Heart left ventricle (tissue), 16 donors: ENCODE measurements at regions not wholly inside any gene's neighbourhood (a gene's known extent, or its start where the extent isn't known, plus 50 kb on each side); places are given as distances from the start of the nearest gene placed in this dataset.

Experiments
- ATAC-seq, 4 donors: fragments of 200-7000 bp; cut with Tn5 transposase; one replicate each; pipeline ENCODE4 v1.9.1; 2020 to 2022; ENCODE audit warnings: moderate library complexity in 4 of 4, mild to moderate bottlenecking in 3 of 4, moderate number of reproducible peaks in 1 of 4
- DNase-seq, 5 donors: peaks; one replicate each; pipeline ENCODE4 v3.0.0-alpha.2; 2020
- H3K27ac ChIP-seq, 12 donors: fragments of 200-600 bp; sonication (generic) in 4 of 12; one replicate each; pipeline versions ENCODE4 v1.5.0 to v1.8.0; 2016 to 2022; ENCODE audit warnings: mild to moderate bottlenecking in 2 of 12
- H3K27me3 ChIP-seq, 9 donors: fragments of 200-600 bp; sonication (generic) in 2 of 9; one replicate each; pipeline versions ENCODE4 v1.5.1 to v1.8.0; 2016 to 2022; ENCODE audit warnings: mild to moderate bottlenecking in 3 of 9
- H3K36me3 ChIP-seq, 9 donors: fragments of 200-600 bp; sonication (generic) in 2 of 9; one replicate each; pipeline versions ENCODE4 v1.5.0 to v1.8.0; 2018 to 2022; ENCODE audit warnings: mild to moderate bottlenecking in 2 of 9
- H3K4me1 ChIP-seq, 12 donors: fragments of 200-600 bp; sonication (generic) in 4 of 12; one replicate each; pipeline versions ENCODE4 v1.5.0 to v1.8.0; 2016 to 2022; ENCODE audit warnings: mild to moderate bottlenecking in 3 of 12
- H3K4me3 ChIP-seq, 12 donors: fragments of 200-600 bp; sonication (generic) in 4 of 12; one replicate each; pipeline versions ENCODE4 v1.5.0 to v1.8.0; 2017 to 2022; ENCODE audit warnings: mild to moderate bottlenecking in 9 of 12, moderate library complexity in 4 of 12
- H3K9me3 ChIP-seq, 12 donors: fragments of 200-600 bp; sonication (generic) in 4 of 12; one replicate each; pipeline versions ENCODE4 v1.5.0 to v1.8.0; 2016 to 2022; ENCODE audit warnings: mild to moderate bottlenecking in 1 of 12
- POLR2A ChIP-seq, 2 donors: fragments of 450-650 bp; IDR thresholded peaks; one replicate each; pipeline ENCODE4 v1.6.1; 2017; ENCODE audit warnings: antibody characterized with exemption in 2 of 2, mild to moderate bottlenecking in 2 of 2, moderate library complexity in 2 of 2
- WGBS, 4 donors: extraction: QIAGEN DNeasy Blood & Tissue Kit in 2 of 4; methylation state at CpG; one replicate each; pipeline versions ENCODE4 v1.1.5 to v1.1.7; 2013 to 2018; 5-methylcytosine and 5-hydroxymethylcytosine counted together
- intact Hi-C, 10 donors: fragments of 100-400 bp; cut with DNase I; formaldehyde crosslinking; loops; one replicate each; pipeline versions ENCODE4 v1.11.1 to v1.14.2; 2022
- TF ChIP-seq, protein P1 (sequence below), 12 donors: fragments of 200-600 bp; sonication (generic) in 4 of 12; IDR thresholded peaks; one replicate each; pipeline versions ENCODE4 v1.5.0 to v1.8.0; 2018 to 2022; ENCODE audit warnings: antibody characterized with exemption in 12 of 12, mild to moderate bottlenecking in 5 of 12
- donor health status: ischemic (EF 13 %, LVEDD 7.1; RV severe dilation, severe dysfunction).
- donor health status: healthy with polysubstance abuse.
- donor health status: DM: no; HTN: yes; CAD: no.
- donor health status: DM: no; HTN: no; CAD: no.
- donor health status: ischemic (EF 25% LVEDD 6.9; RV normal size, moderate dysfunction).
- donor health status: ischemic (EF 25% LVEDD 5.7; RV mildly dilated, moderate dysfunction).
- donor health status: healthy.
- donor health status: DM: yes; HTN: yes; CAD: no.
- donor health status: ischemic (EF 35%, LVEDD 5.7; RV mildly dilated, moderate dysfunction).
- donor health status: nonischemic (EF 11% LVEDD 7.7; RV severe dilation, severe dysfunction).
- donor health status: DM: yes; HTN: yes; CAD: no.
- donor health status: PGD.
- donor health status: ischemic (EF 29% LVEDD 5.4; RV normal size, mild dysfunction).
- donor health status: nonischemic (EF 23%, LVEDD 6.1; RV moderate dilation, normal function).

DNA sequence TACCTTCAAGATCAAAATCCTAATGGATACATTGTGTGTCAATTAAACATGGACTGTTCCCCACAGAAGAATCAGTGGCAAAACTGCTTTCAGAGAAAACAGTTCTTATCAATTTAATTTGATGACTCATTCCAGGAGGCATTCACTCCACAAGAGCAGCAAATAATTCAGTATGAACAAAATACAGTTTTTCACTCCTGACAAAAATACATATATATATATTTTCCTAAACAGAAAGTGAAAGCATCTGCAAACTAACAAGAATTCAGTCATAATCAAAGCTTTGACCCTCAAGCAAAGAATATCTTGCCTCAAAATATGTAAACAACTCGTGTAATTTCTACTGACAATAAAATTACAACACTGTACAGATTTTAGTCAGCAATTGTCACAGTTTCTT lies 685.1 kb upstream of the SLC8A1 start:
- WGBS, 4 donors: 45 to 59% (median 50%) methylated on average over 1 of the region's 1 CpG
- no peak for DNase-seq
- Histone ChIP-seq H3K36me3 (no peaks in the 10 kb centered on the region), H3K4me1 (no peaks in the 10 kb centered on the region), H3K27me3 (no peaks in the 10 kb centered on the region), H3K9me3 (no peaks in the 10 kb centered on the region), H3K27ac (no peak overlapping the region), H3K4me3 (no peak overlapping the region)
- TF ChIP-seq, protein P1, sequence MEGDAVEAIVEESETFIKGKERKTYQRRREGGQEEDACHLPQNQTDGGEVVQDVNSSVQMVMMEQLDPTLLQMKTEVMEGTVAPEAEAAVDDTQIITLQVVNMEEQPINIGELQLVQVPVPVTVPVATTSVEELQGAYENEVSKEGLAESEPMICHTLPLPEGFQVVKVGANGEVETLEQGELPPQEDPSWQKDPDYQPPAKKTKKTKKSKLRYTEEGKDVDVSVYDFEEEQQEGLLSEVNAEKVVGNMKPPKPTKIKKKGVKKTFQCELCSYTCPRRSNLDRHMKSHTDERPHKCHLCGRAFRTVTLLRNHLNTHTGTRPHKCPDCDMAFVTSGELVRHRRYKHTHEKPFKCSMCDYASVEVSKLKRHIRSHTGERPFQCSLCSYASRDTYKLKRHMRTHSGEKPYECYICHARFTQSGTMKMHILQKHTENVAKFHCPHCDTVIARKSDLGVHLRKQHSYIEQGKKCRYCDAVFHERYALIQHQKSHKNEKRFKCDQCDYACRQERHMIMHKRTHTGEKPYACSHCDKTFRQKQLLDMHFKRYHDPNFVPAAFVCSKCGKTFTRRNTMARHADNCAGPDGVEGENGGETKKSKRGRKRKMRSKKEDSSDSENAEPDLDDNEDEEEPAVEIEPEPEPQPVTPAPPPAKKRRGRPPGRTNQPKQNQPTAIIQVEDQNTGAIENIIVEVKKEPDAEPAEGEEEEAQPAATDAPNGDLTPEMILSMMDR (IDR thresholded peaks at IDR 0.05): no peak
- no peak for TF ChIP-seq POLR2A (IDR thresholded peaks at IDR 0.05)
- ATAC-seq: no peak
- intact Hi-C loops: no loop called here

- 79 to 85% (median 82%) methylated on average over 5 of the region's 5 CpGs for WGBS, 4 donors
- DNase-seq: no peak
- no peaks in the 10 kb centered on the region for H3K36me3 ChIP-seq
- no peak for TF ChIP-seq POLR2A (IDR thresholded peaks at IDR 0.05)
- TF ChIP-seq, protein P1 (IDR thresholded peaks at IDR 0.05): no peak
- no peaks in the 10 kb centered on the region for H3K4me1 ChIP-seq
- intact Hi-C loops: no loop called here
- no peak overlapping the region for H3K27ac ChIP-seq
- no peak overlapping the region for H3K4me3 ChIP-seq
- H3K27me3 ChIP-seq: no peaks in the 10 kb centered on the region
- no peaks in the 10 kb centered on the region for H3K9me3 ChIP-seq
- no peak for ATAC-seq
Measured at GRCh38 chr2:41141146-41141791, 689.4 kb upstream of the SLC8A1 start.

DNA sequence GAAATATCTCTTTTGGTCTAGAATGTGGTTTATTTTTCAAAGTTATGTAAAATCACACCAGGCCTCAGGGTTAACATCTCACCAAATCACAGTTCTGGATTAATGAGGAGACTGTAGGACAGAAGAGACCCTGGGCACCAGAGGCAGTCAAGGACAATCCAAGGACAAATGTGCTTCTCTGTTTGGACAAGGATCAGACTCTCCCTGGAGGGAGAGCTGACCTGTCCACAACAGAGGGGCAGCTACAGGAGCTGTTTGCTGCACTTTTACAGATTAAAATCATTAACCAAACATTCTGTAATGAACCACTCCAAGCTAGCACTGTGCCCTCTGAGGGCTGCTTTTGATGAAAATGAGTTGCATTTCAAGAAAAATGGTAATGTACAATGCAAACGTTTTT lies 690.6 kb upstream of the SLC8A1 start:
- TF ChIP-seq, protein P1 (IDR thresholded peaks at IDR 0.05): no peak
- TF ChIP-seq POLR2A (IDR thresholded peaks at IDR 0.05): no peak
- WGBS, 4 donors: 42 to 53% (median 44%) methylated on average over 1 of the region's 1 CpG
- no peaks in the 10 kb centered on the region for H3K4me1 ChIP-seq

GRCh38 chr2:41145066-41145465 lies 693.2 kb upstream of the SLC8A1 start:
- H3K27me3 ChIP-seq: no peaks in the 10 kb centered on the region
- H3K4me1 ChIP-seq: no peaks in the 10 kb centered on the region
- no peaks in the 10 kb centered on the region for H3K9me3 ChIP-seq
- ATAC-seq: no peak
- no peak for DNase-seq
- TF ChIP-seq, protein P1 (IDR thresholded peaks at IDR 0.05): no peak
- no peak for TF ChIP-seq POLR2A (IDR thresholded peaks at IDR 0.05)
- H3K4me3 ChIP-seq: no peak overlapping the region
- no peak overlapping the region for H3K27ac ChIP-seq
- no peaks in the 10 kb centered on the region for H3K36me3 ChIP-seq
- 86 to 96% (median 91%) methylated on average over 1 of the region's 1 CpG for WGBS, 4 donors
- intact Hi-C loops: no loop called here

More for the DNA sequence above, 690.6 kb upstream of the SLC8A1 start:
- no peak overlapping the region for H3K27ac ChIP-seq
- H3K27me3 ChIP-seq: no peaks in the 10 kb centered on the region
- DNase-seq (no peak), ATAC-seq (no peak)
- no peak overlapping the region for H3K4me3 ChIP-seq
- intact Hi-C loops: no loop called here
- no peaks in the 10 kb centered on the region for H3K36me3 ChIP-seq
- no peaks in the 10 kb centered on the region for H3K9me3 ChIP-seq
